Left ventricle myocardium inferior (tissue), 1 donor: ENCODE measurements at regions not wholly inside any gene's neighbourhood (a gene's known extent, or its start where the extent isn't known, plus 50 kb on each side); places are given as distances from the start of the nearest gene placed in this dataset.
"Not testable (repeated sequence)": the region's sequence is repeated elsewhere in the genome, so short reads cannot be mapped to it uniquely, and the experiment has no call there.

Experiments
- DNase-seq: peaks from one replicate; pipeline ENCODE4 v3.0.0-alpha.2; 2020
- H3K27ac ChIP-seq: fragments of 200-600 bp; replicated peaks from 2 replicates; pipeline ENCODE4 v1.8.0; 2021
- H3K27me3 ChIP-seq: fragments of 200-600 bp; 2 replicates; pipeline ENCODE4 v1.8.0; 2021; ENCODE audit warnings: low read depth
- H3K36me3 ChIP-seq: fragments of 200-600 bp; 2 replicates; pipeline ENCODE4 v1.8.0; 2021
- H3K4me1 ChIP-seq: fragments of 200-600 bp; 2 replicates; pipeline ENCODE4 v1.8.0; 2021
- H3K4me3 ChIP-seq: fragments of 200-600 bp; 2 replicates; pipeline ENCODE4 v1.8.0; 2021; ENCODE audit warnings: mild to moderate bottlenecking, moderate library complexity
- H3K9me3 ChIP-seq: fragments of 200-600 bp; replicated peaks from 2 replicates; pipeline ENCODE4 v1.8.0; 2021
- intact Hi-C: fragments of 100-400 bp; cut with micrococcal nuclease; formaldehyde crosslinking; loops from one replicate; pipeline ENCODE4 v1.11.0; 2022
- TF ChIP-seq, protein P1 (sequence below): fragments of 200-600 bp; IDR thresholded peaks from 2 replicates; pipeline ENCODE4 v1.8.0; 2021; ENCODE audit warnings: antibody characterized with exemption, mild to moderate bottlenecking, borderline replicate concordance
- donor health status: DM: no; HTN: yes; CAD: no; lungs with severe emphysema.

DNA sequence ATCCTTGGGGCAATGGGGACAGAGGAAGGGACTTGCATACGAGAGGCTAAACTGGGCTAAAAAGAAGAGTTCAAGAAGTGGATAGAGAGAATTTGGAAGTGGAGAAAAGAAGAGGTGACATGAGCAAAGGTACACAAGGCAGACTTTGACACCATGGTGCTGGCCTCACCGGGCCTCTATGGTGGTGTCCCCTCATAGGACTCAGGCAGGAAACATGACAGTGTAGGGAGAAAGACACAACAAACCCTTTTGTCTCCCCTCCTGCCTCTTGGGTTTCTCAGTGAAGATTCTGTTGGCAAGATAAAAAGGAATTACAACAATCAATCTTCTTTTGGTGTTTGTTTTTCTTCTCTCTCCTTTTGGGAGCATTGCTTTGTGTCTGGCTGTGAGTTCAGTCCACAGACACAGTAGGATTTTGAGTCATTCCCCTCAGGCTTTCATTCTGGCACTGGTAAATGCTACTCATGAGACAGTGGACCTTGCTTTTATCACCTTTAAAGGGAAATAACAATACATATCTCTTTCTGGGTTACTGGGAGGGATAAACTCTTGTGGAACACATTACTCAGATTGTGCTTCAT lies 827.7 kb downstream of the TNS3 start:
- no peak for DNase-seq
- TF ChIP-seq, protein P1, sequence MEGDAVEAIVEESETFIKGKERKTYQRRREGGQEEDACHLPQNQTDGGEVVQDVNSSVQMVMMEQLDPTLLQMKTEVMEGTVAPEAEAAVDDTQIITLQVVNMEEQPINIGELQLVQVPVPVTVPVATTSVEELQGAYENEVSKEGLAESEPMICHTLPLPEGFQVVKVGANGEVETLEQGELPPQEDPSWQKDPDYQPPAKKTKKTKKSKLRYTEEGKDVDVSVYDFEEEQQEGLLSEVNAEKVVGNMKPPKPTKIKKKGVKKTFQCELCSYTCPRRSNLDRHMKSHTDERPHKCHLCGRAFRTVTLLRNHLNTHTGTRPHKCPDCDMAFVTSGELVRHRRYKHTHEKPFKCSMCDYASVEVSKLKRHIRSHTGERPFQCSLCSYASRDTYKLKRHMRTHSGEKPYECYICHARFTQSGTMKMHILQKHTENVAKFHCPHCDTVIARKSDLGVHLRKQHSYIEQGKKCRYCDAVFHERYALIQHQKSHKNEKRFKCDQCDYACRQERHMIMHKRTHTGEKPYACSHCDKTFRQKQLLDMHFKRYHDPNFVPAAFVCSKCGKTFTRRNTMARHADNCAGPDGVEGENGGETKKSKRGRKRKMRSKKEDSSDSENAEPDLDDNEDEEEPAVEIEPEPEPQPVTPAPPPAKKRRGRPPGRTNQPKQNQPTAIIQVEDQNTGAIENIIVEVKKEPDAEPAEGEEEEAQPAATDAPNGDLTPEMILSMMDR = no peak
- Histone ChIP-seq H3K4me1 (peaks cover 13% of the 10 kb centered on the region), H3K9me3 (no peaks in the 10 kb centered on the region), H3K36me3 (no peaks in the 10 kb centered on the region), H3K27me3 (no peaks in the 10 kb centered on the region), H3K4me3 (no peak overlapping the region), H3K27ac (no peak overlapping the region)
- intact Hi-C loops = no loop called here

DNA sequence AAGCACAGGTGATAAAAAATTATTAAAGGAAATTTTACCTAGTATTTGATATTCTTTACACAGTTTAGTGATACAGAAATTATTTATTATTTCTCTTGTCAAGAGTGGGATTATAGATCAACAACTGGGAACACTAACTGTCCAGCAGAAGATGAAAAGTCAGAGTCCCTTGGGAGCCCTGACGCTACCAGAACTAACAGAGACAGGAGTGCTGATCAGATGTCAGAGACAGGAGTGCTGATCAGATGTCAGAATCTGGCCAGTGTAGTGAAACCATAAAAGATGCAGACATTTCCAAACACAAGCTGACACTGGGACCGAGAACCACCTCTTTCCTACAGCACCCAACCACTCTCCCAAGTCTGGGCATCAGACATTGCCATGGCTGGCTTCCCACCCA lies 828.2 kb downstream of the TNS3 start:
- H3K36me3 ChIP-seq = no peaks in the 10 kb centered on the region
- H3K4me3 ChIP-seq = no peak overlapping the region
- intact Hi-C loops = no loop called here
- no peak overlapping the region for H3K27ac ChIP-seq
- no peaks in the 10 kb centered on the region for H3K9me3 ChIP-seq
- DNase-seq = no peak
- TF ChIP-seq, protein P1 = no peak
- no peaks in the 10 kb centered on the region for H3K27me3 ChIP-seq
- peaks cover 13% of the 10 kb centered on the region for H3K4me1 ChIP-seq

DNA sequence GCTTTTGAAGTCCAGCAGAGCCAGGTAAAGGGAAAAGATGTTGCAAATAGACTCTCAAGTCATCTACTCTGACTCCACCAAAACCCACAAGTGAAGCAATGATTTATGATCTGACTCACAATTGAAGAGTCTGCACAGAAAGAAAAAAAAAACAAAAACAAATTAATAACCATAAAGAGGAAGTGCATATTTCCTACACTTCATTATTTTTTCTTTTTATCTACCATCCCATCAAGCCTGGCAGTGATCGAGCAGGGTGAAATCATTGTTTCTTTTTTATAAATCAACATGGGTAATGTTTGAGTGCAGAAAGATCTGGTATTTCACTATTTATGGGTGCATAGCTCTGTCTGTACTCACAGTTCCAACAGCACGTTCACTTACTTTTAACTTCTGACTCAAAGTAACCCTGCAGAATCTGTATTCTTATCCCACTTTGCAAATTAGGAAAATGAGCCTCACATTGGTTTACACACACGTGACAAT lies 829.0 kb downstream of the TNS3 start:
- no peak overlapping the region for H3K27ac ChIP-seq
- H3K4me1 ChIP-seq = peaks cover 13% of the 10 kb centered on the region
- intact Hi-C loops = no loop called here

DNA sequence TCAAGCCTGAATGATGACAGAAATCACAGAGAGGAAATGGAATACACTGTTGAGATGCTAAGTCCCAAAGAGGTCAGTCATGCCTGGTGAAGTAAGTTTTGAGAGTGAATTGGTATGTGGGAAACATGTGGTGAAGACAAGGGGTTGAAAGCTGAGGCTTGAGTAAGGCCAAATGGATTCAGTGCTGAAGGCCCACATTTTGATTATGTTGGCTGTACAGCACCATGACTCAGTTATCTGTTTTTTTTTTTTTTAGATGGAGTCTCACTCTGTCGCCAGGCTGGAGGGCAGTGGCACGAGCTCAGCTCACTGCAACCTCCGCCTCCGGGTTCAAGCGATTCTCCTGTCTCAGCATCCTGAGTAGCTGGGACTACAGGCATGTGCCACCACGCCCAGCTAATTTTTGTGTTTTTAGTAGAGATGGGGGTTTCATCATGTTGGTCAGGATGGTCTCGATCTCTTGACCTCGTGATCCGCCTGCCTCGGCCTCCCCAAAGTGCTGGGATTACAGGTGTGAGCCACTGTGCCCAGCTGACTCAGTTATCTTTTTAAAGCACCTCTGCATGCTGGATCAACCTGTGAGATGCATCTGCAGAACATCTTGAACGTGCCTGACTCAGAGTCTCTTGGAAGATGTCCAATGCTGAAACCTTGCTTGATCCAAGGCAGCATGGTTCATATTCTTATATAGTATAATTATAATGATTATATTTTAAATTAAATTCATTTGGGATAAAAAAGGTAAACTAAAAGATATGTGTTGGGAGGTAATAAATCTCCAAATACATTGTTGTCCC lies 829.8 kb downstream of the TNS3 start:
- H3K36me3 ChIP-seq, H3K4me3 ChIP-seq, intact Hi-C loops, H3K27ac ChIP-seq, H3K27me3 ChIP-seq, DNase-seq, H3K9me3 ChIP-seq: not testable (repeated sequence)
- H3K4me1 ChIP-seq = peaks cover 13% of the 10 kb centered on the region

More for the DNA sequence above, 829.0 kb downstream of the TNS3 start:
- H3K36me3 ChIP-seq = no peaks in the 10 kb centered on the region
- TF ChIP-seq, protein P1 = no peak
- no peaks in the 10 kb centered on the region for H3K9me3 ChIP-seq
- no peak for DNase-seq
- no peaks in the 10 kb centered on the region for H3K27me3 ChIP-seq
- no peak overlapping the region for H3K4me3 ChIP-seq

DNA sequence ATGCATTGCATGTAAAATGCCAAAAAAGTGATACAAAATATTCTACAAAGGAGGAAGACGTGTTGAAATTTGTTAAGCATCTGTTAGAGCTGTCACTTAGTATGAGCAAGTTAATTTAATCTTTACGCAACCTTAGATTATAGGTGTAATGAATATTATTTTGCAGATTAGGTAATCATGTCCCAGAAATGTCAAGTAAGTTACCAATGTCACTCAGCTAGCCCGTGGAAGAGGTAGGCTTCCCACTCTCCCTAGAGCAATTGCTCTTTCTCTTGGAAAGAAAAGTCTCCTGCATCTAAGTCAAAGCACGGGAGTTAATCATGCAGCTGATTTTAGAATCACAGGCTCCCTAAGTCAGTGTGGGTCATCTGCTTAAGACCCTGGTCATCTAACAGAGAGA lies 830.4 kb upstream of the IGFBP3 start:
- H3K9me3 ChIP-seq = no peaks in the 10 kb centered on the region
- H3K36me3 ChIP-seq = no peaks in the 10 kb centered on the region
- no peak overlapping the region for H3K4me3 ChIP-seq
- TF ChIP-seq, protein P1 = no peak
- H3K27ac ChIP-seq = no peak overlapping the region
- H3K4me1 ChIP-seq = peaks cover 13% of the 10 kb centered on the region
- intact Hi-C loops = no loop called here
- DNase-seq = no peak
- no peaks in the 10 kb centered on the region for H3K27me3 ChIP-seq

DNA sequence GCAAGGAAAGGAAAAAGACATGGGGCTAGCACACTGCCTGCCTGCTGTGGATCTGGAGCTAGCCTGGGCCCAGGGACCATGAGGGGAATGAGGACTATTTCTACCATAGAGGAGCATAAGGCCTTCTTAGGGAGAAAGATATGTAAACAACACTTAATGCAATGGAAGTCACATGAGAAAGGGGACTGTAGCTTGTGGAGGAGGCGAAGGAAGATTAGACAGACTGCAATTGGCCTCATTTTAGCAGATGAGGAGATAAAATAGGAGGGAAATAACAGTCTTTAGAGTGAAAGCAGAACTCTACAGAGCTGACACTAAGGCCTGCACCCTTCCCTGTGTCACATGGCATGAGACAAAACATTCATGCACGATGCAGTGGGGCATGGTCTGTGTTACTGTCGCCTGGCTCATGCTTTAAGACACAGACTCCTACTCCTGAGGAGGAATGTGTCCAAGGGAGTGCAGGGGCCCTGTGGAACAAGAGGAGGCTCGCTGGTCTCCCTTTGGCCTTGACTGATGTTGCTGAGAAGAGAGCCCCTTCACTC lies 829.3 kb upstream of the IGFBP3 start:
- Histone ChIP-seq H3K9me3 (no peaks in the 10 kb centered on the region), H3K27ac (no peak overlapping the region), H3K4me3 (no peak overlapping the region), H3K36me3 (no peaks in the 10 kb centered on the region), H3K27me3 (no peaks in the 10 kb centered on the region), H3K4me1 (peaks cover 15% of the 10 kb centered on the region)
- intact Hi-C loops = no loop called here
- TF ChIP-seq, protein P1 = no peak
- DNase-seq = no peak
